Endothelial cell of umbilical vein (primary cell): ENCODE measurements at regions not wholly inside any gene's neighbourhood (a gene's known extent, or its start where the extent isn't known, plus 50 kb on each side); places are given as distances from the start of the nearest gene placed in this dataset.

ENCODE experiments used
- BruUV-seq: library from RNA; stranded (reverse); fragments of 400-500 nt; replicated peaks from 2 replicates; lab custom pipeline; 2021; lab: Mats Ljungman, UMichigan
- CTCF ChIA-PET: fragments of 300-600, 350-600 bp; sonication (Branson Sonifier 250); formaldehyde crosslinking; loops from one replicate; lab custom pipeline; 2021; ENCODE audit warnings: antibody characterized with exemption, inconsistent platforms; lab: Charles Lee
- POLR2A ChIA-PET: fragments of 300-600, 350-600 bp; sonication (Branson Sonifier 250); formaldehyde crosslinking; loops from one replicate; lab custom pipeline; 2021; ENCODE audit warnings: antibody characterized with exemption, inconsistent platforms; lab: Charles Lee
- DNase-seq: peaks from one replicate; pipeline ENCODE4 v3.0.0-alpha.2; 2011; ENCODE audit warnings: low read depth, low spot score
- FAIRE-seq: peaks from 2 replicates; lab custom pipeline; 2011; peaks lifted over from hg19 to GRCh38; lab: Jason Lieb, UNC
- H2AFZ ChIP-seq: 2 replicates; pipeline ENCODE4 v1.6.0; 2012; ENCODE audit warnings: low read depth, low read length, control low read depth, inconsistent platforms
- H3K27ac ChIP-seq: 2 replicates; pipeline ENCODE4 v1.5.1; 2011; ENCODE audit warnings: low read depth, mild to moderate bottlenecking, control low read depth, low read length, moderate library complexity; ENCODE audit not compliant: insufficient read depth
- H3K27me3 ChIP-seq, 2 experiments: 2 replicates each; pipeline versions ENCODE4 v1.6.0 to v1.6.1; 2011; ENCODE audit warnings: low read length in 2 of 2, mixed read lengths in 1 of 2; ENCODE audit not compliant: control insufficient read depth in 2 of 2, insufficient read depth in 2 of 2
- H3K36me3 ChIP-seq, 2 experiments: 2 replicates in 1 of 2; 3 replicates in 1 of 2; pipeline ENCODE4 v1.5.1; 2011; ENCODE audit warnings: low read length in 2 of 2, mild to moderate bottlenecking in 1 of 2, moderate library complexity in 1 of 2; ENCODE audit not compliant: control insufficient read depth in 2 of 2, insufficient read depth in 2 of 2; ENCODE audit errors: extremely low read depth in 1 of 2
- H3K4me1 ChIP-seq: 3 replicates; pipeline ENCODE4 v1.5.1; 2011; ENCODE audit warnings: mild to moderate bottlenecking, low read length; ENCODE audit not compliant: control insufficient read depth, insufficient read depth; ENCODE audit errors: extremely low read depth
- H3K4me2 ChIP-seq: 2 replicates; pipeline ENCODE4 v1.6.1; 2011; ENCODE audit warnings: low read length, control low read depth, mixed read lengths; ENCODE audit not compliant: insufficient read depth
- H3K4me3 ChIP-seq, 3 experiments: fragments of 200-600 bp in 1 of 3; sonication (generic), shearing (Covaris generic) in 1 of 3; replicated peaks in 1 of 3; 2 replicates each; pipeline ENCODE4 v1.5.1; 2011 to 2016; ENCODE audit warnings: control low read depth in 3 of 3, low read length in 3 of 3, mild to moderate bottlenecking in 2 of 3, inconsistent platforms in 1 of 3, low read depth in 1 of 3, moderate library complexity in 1 of 3; ENCODE audit not compliant: insufficient read depth in 1 of 3
- H3K79me2 ChIP-seq: 2 replicates; pipeline ENCODE4 v1.6.0; 2012; ENCODE audit warnings: low read length, inconsistent platforms; ENCODE audit not compliant: control insufficient read depth, insufficient read depth
- H3K9ac ChIP-seq: replicated peaks from 2 replicates; pipeline ENCODE3; 2011; ENCODE audit warnings: low read length, control low read depth; ENCODE audit not compliant: insufficient read depth; ENCODE audit errors: extremely low read depth
- H3K9me1 ChIP-seq: replicated peaks from 3 replicates; pipeline ENCODE4 v1.6.0; 2011; ENCODE audit warnings: mild to moderate bottlenecking, low read length; ENCODE audit not compliant: control insufficient read depth, insufficient read depth; ENCODE audit errors: extremely low read depth
- H3K9me3 ChIP-seq: replicated peaks from 2 replicates; pipeline ENCODE4 v1.5.1; 2012; ENCODE audit warnings: low read length, inconsistent platforms; ENCODE audit not compliant: control insufficient read depth, insufficient read depth
- H4K20me1 ChIP-seq: replicated peaks from 2 replicates; pipeline ENCODE3; 2011; ENCODE audit warnings: mild to moderate bottlenecking, low read length; ENCODE audit not compliant: control insufficient read depth, insufficient read depth; ENCODE audit errors: extremely low read depth
- EZH2 ChIP-seq: IDR thresholded peaks from 2 replicates; pipeline ENCODE4 v1.6.1; 2012; ENCODE audit warnings: borderline replicate concordance, low read depth, mild to moderate bottlenecking, moderate library complexity, low read length, inconsistent platforms; ENCODE audit not compliant: severe bottlenecking
- FOS ChIP-seq: IDR thresholded peaks from 2 replicates; pipeline ENCODE4 v1.6.1; 2011; ENCODE audit warnings: mild to moderate bottlenecking, low read length, moderate library complexity, borderline replicate concordance; ENCODE audit not compliant: insufficient read depth
- GATA2 ChIP-seq: IDR thresholded peaks from 2 replicates; pipeline ENCODE4 v1.7.0; 2011; ENCODE audit warnings: low read depth, mild to moderate bottlenecking, moderate library complexity, mixed read lengths, low read length; ENCODE audit not compliant: insufficient read length, insufficient read depth
- JUN ChIP-seq: IDR thresholded peaks from 2 replicates; pipeline ENCODE4 v1.6.1; 2011; ENCODE audit warnings: borderline replicate concordance, low read depth; ENCODE audit not compliant: insufficient read length, insufficient read depth
- MYC ChIP-seq: IDR thresholded peaks from one replicate; pipeline ENCODE4 v1.6.1; 2011; ENCODE audit warnings: mild to moderate bottlenecking, low read depth, low read length
- POLR2A ChIP-seq: IDR thresholded peaks from 2 replicates; pipeline ENCODE4 v1.6.1; 2012; ENCODE audit warnings: low read depth, mild to moderate bottlenecking, control low read depth, low read length
- POLR2AphosphoS5 ChIP-seq: IDR thresholded peaks from 2 replicates; pipeline ENCODE4 v1.6.1; 2012; ENCODE audit warnings: low read depth, mild to moderate bottlenecking, control low read depth, low read length, moderate library complexity; ENCODE audit not compliant: insufficient read depth
- dilution Hi-C: fragments of 300-500 bp; cut with MboI; formaldehyde crosslinking; loops from one replicate; pipeline ENCODE4 v1.15.0; 2019; ENCODE audit warnings: low sequenced_read_pairs; ENCODE audit not compliant: extremely low pct_ligation_motif_present
- intact Hi-C: fragments of 100-400 bp; cut with micrococcal nuclease; formaldehyde crosslinking; loops from one replicate; pipeline ENCODE4 v1.10.0; 2022
- TF ChIP-seq, protein P1 (sequence below), 2 donors: IDR thresholded peaks; 1 replicate in 1 of 2; 2 replicates in 1 of 2; pipeline ENCODE4 v1.5.1; 2011; ENCODE audit warnings: low read length in 2 of 2, mild to moderate bottlenecking in 2 of 2, moderate library complexity in 2 of 2, control low read depth in 1 of 2, inconsistent platforms in 1 of 2, low read depth in 1 of 2; ENCODE audit not compliant: insufficient read depth in 1 of 2; ENCODE audit errors: extremely low read depth in 1 of 2
- TF ChIP-seq, protein P2 (sequence below): IDR thresholded peaks from 2 replicates; pipeline ENCODE4 v1.6.1; 2011; ENCODE audit not compliant: insufficient read depth, insufficient read length

DNA sequence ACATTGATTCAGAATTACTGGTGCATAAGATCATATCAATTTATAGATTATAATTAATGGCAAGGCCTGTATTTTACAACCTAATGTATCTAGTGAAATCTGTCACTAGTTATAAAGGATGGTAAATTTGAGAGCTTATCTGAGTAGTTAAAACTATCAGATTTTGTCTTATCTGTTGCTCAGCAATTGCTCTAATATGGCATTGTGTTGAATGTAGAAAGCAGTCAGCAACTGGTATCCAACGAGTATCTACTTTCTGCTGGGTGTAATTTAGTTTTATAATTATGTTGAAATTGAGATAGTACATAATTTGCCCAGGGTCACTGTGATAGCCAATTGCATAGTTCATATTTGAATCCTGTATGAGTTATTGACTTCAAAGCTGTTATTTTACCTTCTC lies 1005.7 kb downstream of the CDH11 start:
- Histone ChIP-seq H3K4me1 (no peaks in the 10 kb centered on the region), H3K79me2 (no peaks in the 10 kb centered on the region), H3K9me1 (no peaks in the 10 kb centered on the region), H4K20me1 (no peaks in the 10 kb centered on the region), H3K4me3 (no peak overlapping the region), H3K9me3 (no peaks in the 10 kb centered on the region), H2AFZ (no peak overlapping the region), H3K4me2 (no peak overlapping the region), H3K27ac (no peak overlapping the region), H3K9ac (no peak overlapping the region), H3K36me3 (no peaks in the 10 kb centered on the region), H3K27me3 (no peaks in the 10 kb centered on the region)
- intact Hi-C loops (no loop called here), dilution Hi-C loops (no loop called here)
- BruUV-seq, result no TSS peak
- CTCF ChIA-PET, result no interaction called here
- FAIRE-seq, result no peak
- no peak for DNase-seq
- POLR2A ChIA-PET, result no interaction called here
- TF ChIP-seq JUN (no peak), FOS (no peak), POLR2A (no peak), EZH2 (no peak), GATA2 (no peak), POLR2AphosphoS5 (no peak), MYC (no peak)
- TF ChIP-seq, protein P1, sequence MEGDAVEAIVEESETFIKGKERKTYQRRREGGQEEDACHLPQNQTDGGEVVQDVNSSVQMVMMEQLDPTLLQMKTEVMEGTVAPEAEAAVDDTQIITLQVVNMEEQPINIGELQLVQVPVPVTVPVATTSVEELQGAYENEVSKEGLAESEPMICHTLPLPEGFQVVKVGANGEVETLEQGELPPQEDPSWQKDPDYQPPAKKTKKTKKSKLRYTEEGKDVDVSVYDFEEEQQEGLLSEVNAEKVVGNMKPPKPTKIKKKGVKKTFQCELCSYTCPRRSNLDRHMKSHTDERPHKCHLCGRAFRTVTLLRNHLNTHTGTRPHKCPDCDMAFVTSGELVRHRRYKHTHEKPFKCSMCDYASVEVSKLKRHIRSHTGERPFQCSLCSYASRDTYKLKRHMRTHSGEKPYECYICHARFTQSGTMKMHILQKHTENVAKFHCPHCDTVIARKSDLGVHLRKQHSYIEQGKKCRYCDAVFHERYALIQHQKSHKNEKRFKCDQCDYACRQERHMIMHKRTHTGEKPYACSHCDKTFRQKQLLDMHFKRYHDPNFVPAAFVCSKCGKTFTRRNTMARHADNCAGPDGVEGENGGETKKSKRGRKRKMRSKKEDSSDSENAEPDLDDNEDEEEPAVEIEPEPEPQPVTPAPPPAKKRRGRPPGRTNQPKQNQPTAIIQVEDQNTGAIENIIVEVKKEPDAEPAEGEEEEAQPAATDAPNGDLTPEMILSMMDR (IDR thresholded peaks at IDR 0.05; ENCODE audit: extremely low read depth in 1 of 2, insufficient read depth in 1 of 2, low read depth in 1 of 2, low read length in 2 of 2), result no peak
- TF ChIP-seq, protein P2, sequence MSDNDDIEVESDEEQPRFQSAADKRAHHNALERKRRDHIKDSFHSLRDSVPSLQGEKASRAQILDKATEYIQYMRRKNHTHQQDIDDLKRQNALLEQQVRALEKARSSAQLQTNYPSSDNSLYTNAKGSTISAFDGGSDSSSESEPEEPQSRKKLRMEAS, result no peak
